ENCODE measurements at regions not wholly inside any gene's neighbourhood (a gene's known extent, or its start where the extent isn't known, plus 50 kb on each side); places are given as distances from the start of the nearest gene placed in this dataset.

DNA sequence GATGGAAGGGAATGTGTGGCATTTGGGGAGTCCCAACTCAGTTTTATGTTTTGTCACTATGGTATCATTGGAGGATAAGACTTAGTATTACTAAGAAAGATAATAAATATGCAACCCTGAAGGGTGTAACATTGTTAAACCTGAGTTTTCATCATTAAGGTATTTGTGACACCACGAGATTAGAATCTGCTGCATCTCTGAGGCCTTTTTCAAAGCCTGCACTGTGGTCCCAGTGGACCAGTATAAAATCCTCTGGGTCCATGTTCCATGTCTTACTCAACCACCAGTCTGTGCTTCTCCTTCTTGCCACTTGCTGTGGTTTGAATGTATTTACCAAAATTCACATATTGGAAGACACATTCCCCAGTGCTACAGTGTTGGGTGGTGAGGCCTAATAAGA, 130.6 kb downstream of the TBX18 start:
- TF ChIP-seq CTCF (IDR thresholded peaks at IDR 0.05; ENCODE audit: low read depth, low read length, missing input control): no peak
- TF ChIP-seq NR2F2 (IDR thresholded peaks at IDR 0.05): no peak

All from liver (tissue), 3 donors.